Ishikawa (cell line): ENCODE measurements at regions not wholly inside any gene's neighbourhood (a gene's known extent, or its start where the extent isn't known, plus 50 kb on each side); places are given as distances from the start of the nearest gene placed in this dataset.

Source experiments
- CEBPB ChIP-seq: IDR thresholded peaks from 2 replicates; pipeline ENCODE4 v1.6.1; 2012
- CREB1 ChIP-seq: IDR thresholded peaks from 2 replicates; pipeline ENCODE4 v1.6.1; 2012; ENCODE audit warnings: low read depth
- EGR1 ChIP-seq: IDR thresholded peaks from 2 replicates; pipeline ENCODE4 v1.6.1; 2012
- EP300 ChIP-seq: IDR thresholded peaks from 2 replicates; pipeline ENCODE4 v1.6.1; 2012; ENCODE audit warnings: borderline replicate concordance
- FOXM1 ChIP-seq: IDR thresholded peaks from 2 replicates; pipeline ENCODE4 v1.6.1; 2012; ENCODE audit warnings: low read depth, borderline replicate concordance
- MAX ChIP-seq: IDR thresholded peaks from 2 replicates; pipeline ENCODE4 v1.6.1; 2012
- NFIC ChIP-seq: IDR thresholded peaks from 2 replicates; pipeline ENCODE4 v1.6.1; 2012
- RAD21 ChIP-seq: IDR thresholded peaks from 2 replicates; pipeline ENCODE4 v1.6.1; 2012; ENCODE audit warnings: low read depth
- REST ChIP-seq: IDR thresholded peaks from 2 replicates; pipeline ENCODE4 v1.6.1; 2012; ENCODE audit warnings: low read depth, mild to moderate bottlenecking
- TAF1 ChIP-seq: IDR thresholded peaks from 2 replicates; pipeline ENCODE4 v1.6.1; 2012; ENCODE audit warnings: low read depth, mild to moderate bottlenecking
- TCF12 ChIP-seq: IDR thresholded peaks from 2 replicates; pipeline ENCODE4 v1.6.1; 2012; ENCODE audit warnings: low read depth
- TEAD4 ChIP-seq: IDR thresholded peaks from 2 replicates; pipeline ENCODE4 v1.6.1; 2012
- USF1 ChIP-seq: IDR thresholded peaks from 2 replicates; pipeline ENCODE4 v1.6.1; 2012
- YY1 ChIP-seq: IDR thresholded peaks from 2 replicates; pipeline ENCODE4 v1.6.1; 2012; ENCODE audit warnings: low read depth
- ZBTB7A ChIP-seq: IDR thresholded peaks from 2 replicates; pipeline ENCODE4 v1.6.1; 2012; ENCODE audit warnings: low read depth

- TF ChIP-seq TAF1 (no peak), NFIC (no peak), CREB1 (no peak), FOXM1 (no peak), CEBPB (no peak), EGR1 (no peak), USF1 (no peak)
These were observed 51.9 kb upstream of the TBL1XR1 start for GRCh38 chr3:177249203-177249602.

- TF ChIP-seq YY1 (no peak), NFIC (no peak), ZBTB7A (no peak), REST (no peak), FOXM1 (no peak)
These were observed 52.9 kb upstream of the TBL1XR1 start for GRCh38 chr3:177250151-177250550.

GRCh38 chr3:177251755-177252154 lies 54.5 kb upstream of the TBL1XR1 start:
- TF ChIP-seq TEAD4, result no peak
- no peak for TF ChIP-seq RAD21
- no peak for TF ChIP-seq USF1
- no peak for TF ChIP-seq NFIC
- TF ChIP-seq CREB1, result no peak
- no peak for TF ChIP-seq TAF1
- TF ChIP-seq ZBTB7A, result no peak
- no peak for TF ChIP-seq FOXM1
- no peak for TF ChIP-seq YY1
- no peak for TF ChIP-seq CEBPB
- no peak for TF ChIP-seq EGR1
- no peak for TF ChIP-seq REST
- no peak for TF ChIP-seq EP300
- TF ChIP-seq TCF12, result no peak
- no peak for TF ChIP-seq MAX

- TF ChIP-seq FOXM1 (no peak), MAX (no peak), TEAD4 (no peak)
These were observed 59.7 kb upstream of the TBL1XR1 start for GRCh38 chr3:177257006-177257405.

GRCh38 chr3:177257625-177258024 lies 60.3 kb upstream of the TBL1XR1 start:
- no peak for TF ChIP-seq YY1
- TF ChIP-seq CREB1, result no peak
- TF ChIP-seq NFIC, result no peak
- no peak for TF ChIP-seq CEBPB
- TF ChIP-seq MAX, result no peak
- no peak for TF ChIP-seq REST
- TF ChIP-seq ZBTB7A, result no peak
- TF ChIP-seq EP300, result no peak
- TF ChIP-seq EGR1, result no peak
- no peak for TF ChIP-seq USF1
- TF ChIP-seq TCF12, result no peak
- no peak for TF ChIP-seq TEAD4
